ENCODE measurements at regions not wholly inside any gene's neighbourhood (a gene's known extent, or its start where the extent isn't known, plus 50 kb on each side); places are given as distances from the start of the nearest gene placed in this dataset.

DNA sequence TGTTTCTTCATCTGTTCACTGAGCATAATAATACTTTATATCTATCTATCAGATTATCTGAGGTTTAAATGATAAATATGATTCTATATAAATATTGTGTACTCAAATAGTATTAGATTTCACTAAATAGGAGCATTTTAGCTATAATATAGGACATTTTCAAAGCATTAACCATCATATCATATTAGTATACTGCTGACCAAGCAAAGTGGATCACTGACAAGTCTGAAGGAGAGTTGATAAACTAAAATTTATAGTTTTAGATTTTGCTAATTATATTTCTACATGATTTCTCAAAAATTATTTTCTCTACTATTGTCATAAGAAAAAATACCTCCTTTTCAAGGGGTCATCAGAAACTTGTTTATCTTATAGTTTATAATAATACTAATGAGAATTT lies 937.8 kb upstream of the LRATD1 start:
- TF ChIP-seq CEBPB (IDR thresholded peaks at IDR 0.05), result no peak
- TF ChIP-seq NFIC (IDR thresholded peaks at IDR 0.05), result no peak
- TF ChIP-seq, protein P1, sequence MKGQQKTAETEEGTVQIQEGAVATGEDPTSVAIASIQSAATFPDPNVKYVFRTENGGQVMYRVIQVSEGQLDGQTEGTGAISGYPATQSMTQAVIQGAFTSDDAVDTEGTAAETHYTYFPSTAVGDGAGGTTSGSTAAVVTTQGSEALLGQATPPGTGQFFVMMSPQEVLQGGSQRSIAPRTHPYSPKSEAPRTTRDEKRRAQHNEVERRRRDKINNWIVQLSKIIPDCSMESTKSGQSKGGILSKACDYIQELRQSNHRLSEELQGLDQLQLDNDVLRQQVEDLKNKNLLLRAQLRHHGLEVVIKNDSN (IDR thresholded peaks at IDR 0.05), result no peak

- TF ChIP-seq EP300 (IDR thresholded peaks at IDR 0.05; ENCODE audit: borderline replicate concordance), result no peak
- no peak for TF ChIP-seq TCF12 (IDR thresholded peaks at IDR 0.05; ENCODE audit: low read depth)
- TF ChIP-seq, protein P1 (IDR thresholded peaks at IDR 0.05), result no peak
- TF ChIP-seq NFIC (IDR thresholded peaks at IDR 0.05), result no peak
- TF ChIP-seq TEAD4 (IDR thresholded peaks at IDR 0.05), result no peak
- TF ChIP-seq EGR1 (IDR thresholded peaks at IDR 0.05), result no peak
- no peak for TF ChIP-seq CEBPB (IDR thresholded peaks at IDR 0.05)
- no peak for TF ChIP-seq CREB1 (IDR thresholded peaks at IDR 0.05; ENCODE audit: low read depth)
- no peak for TF ChIP-seq REST (IDR thresholded peaks at IDR 0.05; ENCODE audit: low read depth)
- TF ChIP-seq ZBTB7A (IDR thresholded peaks at IDR 0.05; ENCODE audit: low read depth), result no peak
- TF ChIP-seq YY1 (IDR thresholded peaks at IDR 0.05; ENCODE audit: low read depth), result no peak
- TF ChIP-seq, protein P2, sequence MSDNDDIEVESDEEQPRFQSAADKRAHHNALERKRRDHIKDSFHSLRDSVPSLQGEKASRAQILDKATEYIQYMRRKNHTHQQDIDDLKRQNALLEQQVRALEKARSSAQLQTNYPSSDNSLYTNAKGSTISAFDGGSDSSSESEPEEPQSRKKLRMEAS (IDR thresholded peaks at IDR 0.05), result no peak
Measured at GRCh38 chr2:13696601-13697000, 935.9 kb upstream of the LRATD1 start.

GRCh38 chr2:13698847-13699246 lies 933.7 kb upstream of the LRATD1 start:
- TF ChIP-seq, protein P1 (IDR thresholded peaks at IDR 0.05), result no peak
- TF ChIP-seq TAF1 (IDR thresholded peaks at IDR 0.05; ENCODE audit: low read depth) (no peak), EGR1 (IDR thresholded peaks at IDR 0.05) (no peak), ZBTB7A (IDR thresholded peaks at IDR 0.05; ENCODE audit: low read depth) (no peak), RAD21 (IDR thresholded peaks at IDR 0.05; ENCODE audit: low read depth) (no peak)

DNA sequence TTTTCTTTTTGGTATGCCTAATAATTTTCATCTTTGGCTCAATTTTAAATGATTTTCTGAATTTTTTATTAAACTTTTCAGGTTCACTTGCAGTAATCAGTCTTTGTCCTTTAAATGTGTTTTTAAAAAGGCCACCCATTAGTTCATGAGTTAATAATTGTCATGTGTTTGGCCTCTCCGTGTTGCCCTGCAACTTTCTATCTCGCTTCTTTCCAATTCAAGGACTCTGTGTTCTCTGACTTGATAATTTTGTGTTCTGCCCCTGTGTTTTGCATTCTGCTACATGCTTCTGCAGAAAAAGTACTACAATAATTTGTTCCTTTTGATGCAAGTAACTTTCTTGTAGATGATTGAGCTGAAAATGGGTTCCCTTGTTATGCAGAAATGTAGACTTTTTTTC lies 921.4 kb upstream of the LRATD1 start:
- TF ChIP-seq RAD21 (IDR thresholded peaks at IDR 0.05; ENCODE audit: low read depth) (no peak), ZBTB7A (IDR thresholded peaks at IDR 0.05; ENCODE audit: low read depth) (no peak)

DNA sequence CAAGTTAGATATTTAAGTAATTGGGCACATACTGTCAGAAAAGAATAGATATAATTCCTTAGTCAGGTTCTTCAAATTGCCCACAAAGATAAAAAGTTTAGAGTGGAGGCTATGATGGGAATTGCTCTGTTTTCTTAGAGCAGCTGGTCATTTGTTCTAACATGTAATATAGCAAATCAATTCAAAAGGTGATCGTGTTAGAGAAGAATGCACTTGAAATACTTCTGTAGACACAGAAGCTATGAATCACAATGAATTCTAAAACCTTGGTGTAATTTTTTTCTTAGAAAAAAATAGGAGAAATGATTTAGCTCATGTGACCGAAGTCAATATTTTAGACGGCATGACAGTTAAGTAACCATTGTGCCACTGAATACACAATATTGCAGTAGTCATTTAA lies 918.1 kb upstream of the LRATD1 start:
- no peak for TF ChIP-seq NFIC (IDR thresholded peaks at IDR 0.05)
- TF ChIP-seq EGR1 (IDR thresholded peaks at IDR 0.05), result no peak
- TF ChIP-seq, protein P1 (IDR thresholded peaks at IDR 0.05), result no peak
- no peak for TF ChIP-seq RAD21 (IDR thresholded peaks at IDR 0.05; ENCODE audit: low read depth)
- TF ChIP-seq TCF12 (IDR thresholded peaks at IDR 0.05; ENCODE audit: low read depth), result no peak
- no peak for TF ChIP-seq EP300 (IDR thresholded peaks at IDR 0.05; ENCODE audit: borderline replicate concordance)
- no peak for TF ChIP-seq YY1 (IDR thresholded peaks at IDR 0.05; ENCODE audit: low read depth)
- TF ChIP-seq CEBPB (IDR thresholded peaks at IDR 0.05), result no peak
- TF ChIP-seq, protein P2 (IDR thresholded peaks at IDR 0.05), result no peak
- no peak for TF ChIP-seq REST (IDR thresholded peaks at IDR 0.05; ENCODE audit: low read depth)

DNA sequence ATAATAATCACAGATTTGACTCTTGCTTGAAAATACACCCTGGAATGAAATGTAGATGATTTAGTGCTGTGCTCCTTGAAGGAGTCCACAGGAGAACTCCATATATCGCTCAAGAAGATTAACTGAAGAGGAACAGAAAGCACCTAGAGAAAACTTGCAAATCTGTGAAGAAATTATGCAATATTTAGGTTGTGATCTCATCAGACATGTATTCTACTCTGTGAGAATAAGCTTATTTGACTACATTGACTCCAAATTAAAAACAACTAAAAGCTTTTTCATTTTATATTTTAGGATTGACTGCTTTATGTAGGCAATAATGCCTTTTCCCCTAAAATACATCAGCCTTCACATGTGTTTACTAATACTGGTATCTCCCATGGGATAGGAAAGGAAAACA lies 906.6 kb upstream of the LRATD1 start:
- TF ChIP-seq, protein P2 (IDR thresholded peaks at IDR 0.05), result no peak
- TF ChIP-seq CEBPB (IDR thresholded peaks at IDR 0.05) (no peak), NFIC (IDR thresholded peaks at IDR 0.05) (no peak), ZBTB7A (IDR thresholded peaks at IDR 0.05; ENCODE audit: low read depth) (no peak), RAD21 (IDR thresholded peaks at IDR 0.05; ENCODE audit: low read depth) (no peak), CREB1 (IDR thresholded peaks at IDR 0.05; ENCODE audit: low read depth) (no peak), EP300 (IDR thresholded peaks at IDR 0.05; ENCODE audit: borderline replicate concordance) (no peak), FOXM1 (IDR thresholded peaks at IDR 0.05; ENCODE audit: borderline replicate concordance, low read depth) (no peak), TEAD4 (IDR thresholded peaks at IDR 0.05) (no peak), REST (IDR thresholded peaks at IDR 0.05; ENCODE audit: low read depth) (no peak)
- TF ChIP-seq, protein P1 (IDR thresholded peaks at IDR 0.05), result no peak

Measured in Ishikawa (cell line).